Tibial nerve (tissue), 4 donors: ENCODE measurements at regions not wholly inside any gene's neighbourhood (a gene's known extent, or its start where the extent isn't known, plus 50 kb on each side); places are given as distances from the start of the nearest gene placed in this dataset.

ENCODE experiments used
- CTCF ChIP-seq, 5 experiments: fragments of 200-600 bp in 3 of 5; fragments of 450-650 bp in 2 of 5; sonication (generic) in 3 of 5; IDR thresholded peaks; one replicate each; pipeline ENCODE4 v1.5.1; 2016 to 2019; ENCODE audit warnings: antibody characterized with exemption in 5 of 5, mild to moderate bottlenecking in 3 of 5, moderate library complexity in 2 of 5
- EP300 ChIP-seq, 2 donors: sonication (generic); formaldehyde crosslinking; IDR thresholded peaks; one replicate each; pipeline ENCODE4 v1.6.1; 2017; ENCODE audit warnings: antibody characterized with exemption in 2 of 2, mild to moderate bottlenecking in 1 of 2

- TF ChIP-seq CTCF (IDR thresholded peaks at IDR 0.05) (no peak), EP300 (IDR thresholded peaks at IDR 0.05) (no peak)
Measured at GRCh38 chr20:61057443-61058121, 194.5 kb upstream of the CDH4 start.
